Panc1 (cell line): ENCODE measurements at regions not wholly inside any gene's neighbourhood (a gene's known extent, or its start where the extent isn't known, plus 50 kb on each side); places are given as distances from the start of the nearest gene placed in this dataset.
"Not testable (repeated sequence)": the region's sequence is repeated elsewhere in the genome, so short reads cannot be mapped to it uniquely, and the experiment has no call there.

Source experiments
- CTCF ChIP-seq: fragments of 450-650 bp; IDR thresholded peaks from 2 replicates; pipeline ENCODE4 v1.5.1; 2017; ENCODE audit warnings: mild to moderate bottlenecking
- POLR2AphosphoS5 ChIP-seq: IDR thresholded peaks from 2 replicates; pipeline ENCODE4 v1.6.1; 2012; ENCODE audit warnings: mild to moderate bottlenecking, low read depth, low read length, moderate library complexity
- SIN3A ChIP-seq: IDR thresholded peaks from 2 replicates; pipeline ENCODE4 v1.6.1; 2012; ENCODE audit warnings: low read depth, mild to moderate bottlenecking, low read length, moderate library complexity, borderline replicate concordance; ENCODE audit not compliant: insufficient read depth
- TCF7L2 ChIP-seq: IDR thresholded peaks from 2 replicates; pipeline ENCODE4 v1.6.1; 2011; ENCODE audit warnings: mild to moderate bottlenecking, low read depth, low read length, inconsistent platforms

GRCh38 chr5:135260108-135260507 is 138.9 kb downstream of the MACROH2A1 start:
- not testable (repeated sequence) for TF ChIP-seq POLR2AphosphoS5, CTCF, TCF7L2, SIN3A
